HL-60 (cell line): ENCODE measurements at regions not wholly inside any gene's neighbourhood (a gene's known extent, or its start where the extent isn't known, plus 50 kb on each side); places are given as distances from the start of the nearest gene placed in this dataset.

Experiments
- DNase-seq, 2 experiments: peaks; one replicate each; pipeline ENCODE4 v3.0.0-alpha.2; 2010 to 2020; ENCODE audit warnings: low read depth in 1 of 2, low spot score in 1 of 2
- H3K27ac ChIP-seq: fragments of 250-450 bp; sonication (Bioruptor Pico); replicated peaks from 2 replicates; pipeline ENCODE4 v1.5.1; 2020; ENCODE audit warnings: mild to moderate bottlenecking, moderate library complexity
- H3K27me3 ChIP-seq: fragments of 250-450 bp; sonication (Bioruptor Pico); 2 replicates; pipeline ENCODE4 v1.5.1; 2021; ENCODE audit warnings: mild to moderate bottlenecking, moderate library complexity; ENCODE audit not compliant: insufficient read depth, poor library complexity, severe bottlenecking
- H3K4me3 ChIP-seq: replicated peaks from 2 replicates; pipeline ENCODE4 v1.5.1; 2011; ENCODE audit warnings: mild to moderate bottlenecking, control low read depth, low read length; ENCODE audit not compliant: insufficient read depth
- GABPA ChIP-seq: IDR thresholded peaks from 2 replicates; pipeline ENCODE4 v1.6.1; 2012; ENCODE audit warnings: low read depth
- POLR2AphosphoS5 ChIP-seq: IDR thresholded peaks from 2 replicates; pipeline ENCODE4 v1.6.1; 2012; ENCODE audit warnings: low read depth
- REST ChIP-seq: IDR thresholded peaks from 2 replicates; pipeline ENCODE4 v1.6.1; 2012; ENCODE audit warnings: low read depth; ENCODE audit not compliant: insufficient replicate concordance
- SPI1 ChIP-seq: IDR thresholded peaks from 2 replicates; pipeline ENCODE4 v1.6.1; 2012; ENCODE audit warnings: low read depth, mild to moderate bottlenecking, borderline replicate concordance
- TF ChIP-seq, protein P1 (sequence below): IDR thresholded peaks from one replicate; pipeline ENCODE4 v1.5.1; 2011; ENCODE audit warnings: low read length, control low read depth, inconsistent platforms; ENCODE audit not compliant: insufficient read depth

GRCh38 chr13:80249516-80250212 is 91.3 kb downstream of the SPRY2 start:
- H3K27me3 ChIP-seq, result no peaks in the 10 kb centered on the region
- H3K4me3 ChIP-seq, result no peak overlapping the region
- H3K27ac ChIP-seq, result no peak overlapping the region
- no peak for DNase-seq
- TF ChIP-seq SPI1 (no peak), GABPA (no peak), POLR2AphosphoS5 (no peak), REST (no peak)
- TF ChIP-seq, protein P1, sequence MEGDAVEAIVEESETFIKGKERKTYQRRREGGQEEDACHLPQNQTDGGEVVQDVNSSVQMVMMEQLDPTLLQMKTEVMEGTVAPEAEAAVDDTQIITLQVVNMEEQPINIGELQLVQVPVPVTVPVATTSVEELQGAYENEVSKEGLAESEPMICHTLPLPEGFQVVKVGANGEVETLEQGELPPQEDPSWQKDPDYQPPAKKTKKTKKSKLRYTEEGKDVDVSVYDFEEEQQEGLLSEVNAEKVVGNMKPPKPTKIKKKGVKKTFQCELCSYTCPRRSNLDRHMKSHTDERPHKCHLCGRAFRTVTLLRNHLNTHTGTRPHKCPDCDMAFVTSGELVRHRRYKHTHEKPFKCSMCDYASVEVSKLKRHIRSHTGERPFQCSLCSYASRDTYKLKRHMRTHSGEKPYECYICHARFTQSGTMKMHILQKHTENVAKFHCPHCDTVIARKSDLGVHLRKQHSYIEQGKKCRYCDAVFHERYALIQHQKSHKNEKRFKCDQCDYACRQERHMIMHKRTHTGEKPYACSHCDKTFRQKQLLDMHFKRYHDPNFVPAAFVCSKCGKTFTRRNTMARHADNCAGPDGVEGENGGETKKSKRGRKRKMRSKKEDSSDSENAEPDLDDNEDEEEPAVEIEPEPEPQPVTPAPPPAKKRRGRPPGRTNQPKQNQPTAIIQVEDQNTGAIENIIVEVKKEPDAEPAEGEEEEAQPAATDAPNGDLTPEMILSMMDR, result no peak

DNA sequence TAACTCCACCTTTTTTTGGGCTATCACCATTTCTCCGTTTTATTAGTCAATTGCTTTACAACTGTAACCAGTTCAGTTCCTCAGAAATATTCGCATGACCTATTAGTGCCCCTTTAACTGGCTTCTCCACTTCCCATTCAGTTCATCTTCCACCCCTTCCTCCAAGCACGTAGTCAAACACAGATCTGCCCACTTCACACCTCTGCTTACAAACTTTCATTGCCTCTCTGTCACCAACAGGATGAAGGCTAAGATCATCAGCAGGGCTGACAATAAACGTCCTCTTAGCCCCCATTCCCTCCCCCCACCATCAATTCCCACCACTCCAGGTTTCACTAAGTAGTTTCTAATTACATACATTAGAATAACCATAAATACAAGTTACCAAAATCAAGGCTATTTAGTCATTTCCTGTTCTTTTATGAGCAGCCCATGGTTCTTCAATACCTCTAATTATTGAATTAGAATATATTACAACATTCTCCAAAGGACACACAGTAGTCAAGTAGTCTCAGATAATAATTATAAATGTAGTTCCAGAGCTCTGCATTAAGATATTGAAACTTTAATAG is 95.7 kb downstream of the SPRY2 start:
- TF ChIP-seq GABPA, result no peak
- TF ChIP-seq SPI1, result no peak
- Histone ChIP-seq H3K27me3 (no peaks in the 10 kb centered on the region), H3K4me3 (no peak overlapping the region), H3K27ac (no peak overlapping the region)
- no peak for DNase-seq

DNA sequence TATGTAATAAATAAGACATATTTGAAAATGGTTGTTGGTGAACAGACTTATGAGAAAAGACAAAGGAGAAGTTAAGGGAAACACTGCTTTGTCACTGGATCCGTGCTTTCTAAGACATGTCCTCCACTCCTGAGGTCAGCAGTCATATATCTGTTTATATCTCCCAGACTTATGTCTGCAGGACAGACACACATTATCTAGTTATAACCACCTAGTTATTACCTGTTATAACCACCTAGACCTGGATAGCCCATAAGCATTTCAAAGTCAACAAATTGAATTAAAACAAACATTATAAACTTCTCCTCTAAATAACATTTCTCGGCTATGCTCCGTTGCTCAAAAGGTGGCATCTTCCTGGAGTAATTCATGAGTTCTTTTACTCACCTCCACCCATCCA is 96.4 kb downstream of the SPRY2 start:
- no peak overlapping the region for H3K4me3 ChIP-seq
- DNase-seq, result no peak
- H3K27me3 ChIP-seq, result no peaks in the 10 kb centered on the region
- TF ChIP-seq, protein P1, result no peak
- TF ChIP-seq REST (no peak), GABPA (no peak), SPI1 (no peak), POLR2AphosphoS5 (no peak)
- H3K27ac ChIP-seq, result no peak overlapping the region

GRCh38 chr13:80242728-80243427 is 98.0 kb downstream of the SPRY2 start:
- Histone ChIP-seq H3K27me3 (no peaks in the 10 kb centered on the region), H3K27ac (no peak overlapping the region), H3K4me3 (no peak overlapping the region)
- TF ChIP-seq REST (no peak), SPI1 (no peak), POLR2AphosphoS5 (no peak), GABPA (no peak)
- TF ChIP-seq, protein P1, result no peak
- DNase-seq, result no peak
